ENCODE measurements at regions not wholly inside any gene's neighbourhood (a gene's known extent, or its start where the extent isn't known, plus 50 kb on each side); places are given as distances from the start of the nearest gene placed in this dataset.

DNA sequence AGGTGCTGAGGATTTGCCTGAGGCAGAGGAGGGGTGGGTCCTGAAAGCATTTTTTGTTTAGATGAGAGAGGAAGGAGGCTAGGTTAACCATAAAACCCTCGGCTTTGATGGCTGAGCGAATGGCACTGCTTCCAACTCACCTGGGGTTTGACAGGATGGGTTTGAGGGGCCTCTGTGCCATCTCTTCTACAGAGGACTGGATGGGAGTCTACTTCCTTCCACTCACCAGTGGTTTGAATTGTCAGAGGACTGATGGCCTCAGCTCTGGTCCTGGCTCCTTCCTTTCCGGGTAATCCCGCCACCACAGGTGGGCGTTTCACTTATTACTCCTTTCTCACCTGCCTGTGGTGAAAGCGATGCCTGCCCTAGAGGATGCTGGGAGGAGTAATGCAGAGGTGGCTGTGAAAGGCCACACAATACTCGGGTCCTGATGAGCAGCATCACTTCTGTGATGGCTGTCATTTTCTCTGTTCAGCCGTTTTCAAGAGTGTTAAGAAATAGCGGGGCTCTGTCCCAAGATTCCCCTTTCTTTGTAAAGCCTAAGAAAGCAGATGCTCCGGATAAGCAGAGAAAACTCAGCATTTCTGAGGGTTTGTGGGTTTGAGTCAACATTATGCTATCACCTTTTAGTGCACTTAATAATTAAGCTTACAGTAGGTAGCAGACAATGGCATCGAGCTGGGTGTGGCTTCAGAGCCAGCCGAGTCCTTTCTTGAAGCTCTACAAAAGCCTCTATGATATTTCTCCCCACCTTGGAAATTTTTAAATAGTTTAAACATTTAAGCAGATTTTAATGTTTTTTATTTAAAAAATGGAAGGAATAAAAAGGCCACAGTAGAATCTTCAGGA, 220.7 kb downstream of the HLX start:
- FAIRE-seq: no peak
- no peak for DNase-seq (ENCODE audit: insufficient read length, low spot score)

DNA sequence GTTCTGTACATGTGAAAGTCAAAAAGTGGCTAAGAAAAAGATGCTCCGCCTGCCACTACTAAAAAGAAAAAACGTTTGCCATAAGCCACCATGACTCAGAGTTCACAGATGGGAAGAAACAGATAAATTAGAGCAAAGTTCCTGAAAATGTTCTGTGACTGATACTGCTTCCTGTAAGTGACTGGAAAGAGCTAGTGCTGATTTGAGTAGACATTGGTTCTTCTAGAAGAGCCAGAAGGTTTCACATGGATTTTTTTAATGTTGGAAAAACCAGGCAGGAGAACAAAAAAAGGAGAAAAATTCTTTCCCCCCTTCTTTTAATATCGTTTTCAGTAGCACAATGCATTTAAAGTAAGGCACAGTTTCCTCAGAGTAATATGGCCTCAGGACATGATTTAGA, 221.4 kb downstream of the HLX start:
- no peak for DNase-seq (ENCODE audit: insufficient read length, low spot score)
- no peak for FAIRE-seq

DNA sequence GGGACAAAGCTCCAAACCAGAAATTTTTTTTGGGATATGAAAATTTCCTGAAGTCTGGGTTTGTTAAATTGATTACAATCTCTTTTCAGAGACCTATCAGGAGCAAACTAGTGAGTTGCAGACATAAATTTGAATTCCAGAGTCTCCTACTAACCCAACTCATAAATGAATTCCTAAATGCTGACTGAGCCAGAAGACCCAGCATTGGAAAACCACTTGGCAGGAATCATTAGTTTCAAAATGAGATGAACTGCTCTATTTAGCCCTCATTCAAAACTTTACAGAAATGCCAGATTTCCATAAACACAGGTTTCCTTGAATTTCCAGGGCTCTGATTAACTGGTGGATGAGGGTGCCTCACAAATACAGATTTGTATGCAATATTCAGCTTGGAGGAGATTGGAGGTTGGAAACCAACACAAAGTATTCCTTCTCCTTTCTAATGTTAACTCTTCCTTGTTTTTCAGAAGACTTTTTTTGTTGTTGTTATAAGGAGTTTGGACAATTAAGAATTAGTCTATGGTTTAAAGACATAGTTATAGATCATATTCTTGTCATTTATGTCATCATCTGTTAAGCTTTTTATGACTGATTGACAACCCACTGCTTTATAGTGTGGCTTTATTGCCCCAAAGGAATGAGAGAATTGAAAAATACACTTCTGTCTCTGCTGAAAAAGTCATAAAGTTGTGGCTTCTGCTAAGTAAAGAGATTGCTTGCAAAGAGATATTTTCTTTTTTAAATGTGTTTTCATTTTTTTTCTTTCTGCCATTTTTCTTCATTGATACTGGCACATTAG, 222.8 kb downstream of the HLX start:
- FAIRE-seq (no peak), DNase-seq (ENCODE audit: insufficient read length, low spot score) (peak; percentile 43)

DNA sequence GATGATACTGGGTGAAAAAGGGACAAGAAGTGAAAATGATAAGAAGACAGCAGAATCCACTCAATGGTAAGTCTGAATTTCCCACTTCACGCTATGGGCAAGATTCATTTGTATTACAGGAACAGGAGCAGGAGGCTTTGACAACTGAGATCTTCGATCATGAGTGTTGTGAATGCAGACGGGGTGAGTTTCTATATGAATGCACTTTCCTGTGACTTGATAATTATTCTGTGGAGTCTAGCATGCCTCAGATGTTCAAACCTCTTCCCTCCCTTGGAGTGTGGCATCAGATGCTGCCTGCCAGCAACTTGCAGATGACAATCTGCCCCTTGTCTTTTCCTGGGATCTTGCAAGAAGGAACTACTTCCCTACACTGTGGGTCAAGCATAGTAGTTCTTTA, 225.4 kb downstream of the HLX start:
- FAIRE-seq: no peak

DNA sequence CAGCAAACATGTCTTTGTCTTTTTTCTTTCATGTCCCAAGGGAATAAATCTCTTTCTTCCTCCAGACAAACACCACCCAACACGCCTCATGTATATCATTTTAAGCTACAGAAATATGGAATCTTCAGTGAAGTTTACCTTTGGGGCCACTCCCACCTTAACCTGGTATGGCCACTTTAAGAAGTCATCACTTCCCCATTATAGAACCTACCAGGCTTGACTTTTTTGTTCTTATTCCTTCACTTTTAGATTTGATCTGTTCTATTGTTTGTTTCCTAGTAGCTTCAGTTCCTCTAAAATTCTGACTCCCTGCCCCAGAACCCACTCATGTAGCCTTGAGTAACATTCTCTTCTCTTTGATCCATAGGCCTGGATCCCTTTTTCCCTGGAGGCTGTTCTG, 226.3 kb downstream of the HLX start:
- FAIRE-seq: no peak
- no peak for DNase-seq (ENCODE audit: insufficient read length, low spot score)

More for the DNA sequence above, 225.4 kb downstream of the HLX start:
- no peak for DNase-seq (ENCODE audit: insufficient read length, low spot score)

DNA sequence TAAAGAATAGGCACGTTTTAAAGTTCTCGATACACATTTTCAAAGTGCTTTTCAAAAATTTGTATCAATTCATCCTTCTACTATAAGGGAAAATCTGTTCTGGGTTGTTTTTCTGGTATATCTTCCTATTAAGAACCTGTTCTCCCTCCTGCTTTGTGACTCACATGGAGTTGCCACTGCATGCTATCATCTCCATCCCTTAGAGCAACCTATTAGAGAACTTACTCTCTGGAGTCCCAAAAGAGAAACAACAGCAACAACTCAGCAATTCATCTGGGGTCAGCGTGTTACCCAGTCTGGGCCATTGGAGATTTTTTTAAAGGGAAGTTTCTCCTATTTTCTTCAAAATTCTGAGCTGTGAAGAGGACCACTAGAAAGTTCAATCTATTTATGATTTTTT, 227.4 kb downstream of the HLX start:
- DNase-seq (ENCODE audit: insufficient read length, low spot score): no peak
- no peak for FAIRE-seq

DNA sequence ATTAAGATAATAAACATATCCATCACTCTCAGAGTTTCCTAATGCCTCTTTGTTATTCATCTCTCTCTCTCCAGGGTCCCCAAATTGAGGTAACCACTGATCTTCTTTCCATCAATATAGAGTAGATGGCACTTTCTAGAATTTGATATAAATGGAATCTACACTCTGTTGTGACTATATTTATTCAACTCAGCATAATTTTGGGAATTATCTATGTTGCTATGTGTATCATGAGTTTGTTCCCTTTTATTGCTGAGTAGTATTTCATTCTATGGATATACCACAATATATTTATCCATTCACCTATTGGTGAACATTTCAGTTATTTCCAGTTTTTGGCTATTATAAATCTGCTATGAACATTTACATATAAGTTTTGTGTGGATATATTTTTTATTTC, 230.7 kb downstream of the HLX start:
- DNase-seq (ENCODE audit: insufficient read length, low spot score): no peak
- no peak for FAIRE-seq

DNA sequence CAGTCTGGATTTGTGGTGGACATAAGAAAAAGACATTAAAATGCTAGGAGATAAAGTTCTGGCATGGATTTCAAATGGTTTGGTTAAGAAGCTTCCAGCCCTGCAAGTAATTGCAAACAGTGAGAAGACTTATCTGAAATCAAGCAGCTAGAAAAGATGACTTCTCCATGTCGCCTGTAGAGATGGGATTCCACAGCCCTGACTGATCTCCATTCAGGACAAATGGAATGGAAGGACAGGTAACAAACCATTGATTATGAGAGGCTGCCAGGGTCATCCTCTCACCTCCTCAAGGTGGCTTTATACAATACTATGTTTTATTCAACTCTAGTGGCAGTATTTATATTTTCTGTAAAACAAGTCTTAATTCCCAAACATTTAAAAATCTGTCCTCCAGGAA, 237.9 kb downstream of the HLX start:
- FAIRE-seq (no peak), DNase-seq (ENCODE audit: insufficient read length, low spot score) (no peak)

DNA sequence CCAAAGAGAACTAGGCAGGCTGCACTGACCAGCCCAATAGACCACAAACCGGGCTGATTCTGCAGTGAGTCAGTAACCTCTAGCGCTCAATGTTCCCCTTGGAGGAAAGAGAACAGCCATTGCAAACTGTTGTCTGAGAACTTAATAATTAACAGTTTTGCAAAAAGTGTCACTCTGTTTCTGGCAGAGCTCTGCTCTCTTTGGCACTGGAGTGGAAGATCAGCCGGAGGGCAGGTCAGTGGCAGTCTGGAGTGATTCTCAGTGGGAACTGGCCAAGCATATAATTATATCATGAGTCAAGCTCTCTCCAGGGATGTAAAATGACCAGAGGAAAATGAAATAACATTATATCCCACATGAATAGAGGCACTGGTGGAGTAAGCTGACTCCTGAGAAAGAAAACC, 238.3 kb downstream of the HLX start:
- DNase-seq (ENCODE audit: insufficient read length, low spot score): no peak

DNA sequence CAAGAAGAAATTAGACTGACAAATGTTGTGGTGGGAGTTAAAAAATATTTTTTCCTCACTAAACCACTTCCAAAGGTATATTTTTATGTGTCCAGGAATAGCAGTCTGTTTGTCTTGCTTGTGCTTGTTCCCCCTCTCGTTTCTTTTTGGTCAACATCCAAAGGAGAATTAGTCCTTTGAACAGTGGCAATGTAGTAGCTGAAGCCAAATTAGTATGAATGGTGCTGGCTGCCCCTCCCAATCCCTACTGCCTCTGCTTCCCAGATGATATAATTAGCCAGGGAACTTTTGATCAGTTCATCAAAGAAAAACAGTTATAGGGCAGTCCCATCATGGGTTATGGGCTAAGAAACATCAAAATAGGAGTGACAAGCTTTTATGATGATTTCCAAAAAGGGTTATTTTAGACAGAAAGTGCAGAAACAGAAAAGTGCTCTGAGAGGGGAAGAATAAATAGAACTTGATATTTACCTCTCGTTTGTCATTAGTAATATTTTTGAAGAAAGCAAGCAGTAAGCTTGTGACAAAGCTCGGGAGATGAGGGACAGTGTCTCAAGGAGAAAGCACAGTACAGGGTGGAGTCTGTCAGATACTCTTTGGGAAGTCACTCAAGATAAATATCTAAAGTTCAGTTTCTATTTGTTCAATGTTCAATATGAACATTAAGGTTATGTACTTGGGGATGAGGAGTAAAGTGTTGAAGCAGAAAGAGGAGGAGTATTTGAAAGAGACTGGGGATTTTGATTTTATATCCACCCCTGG, 239.1 kb downstream of the HLX start:
- DNase-seq (ENCODE audit: insufficient read length, low spot score) (no peak), FAIRE-seq (no peak)

More for the DNA sequence above, 238.3 kb downstream of the HLX start:
- FAIRE-seq: no peak

DNA sequence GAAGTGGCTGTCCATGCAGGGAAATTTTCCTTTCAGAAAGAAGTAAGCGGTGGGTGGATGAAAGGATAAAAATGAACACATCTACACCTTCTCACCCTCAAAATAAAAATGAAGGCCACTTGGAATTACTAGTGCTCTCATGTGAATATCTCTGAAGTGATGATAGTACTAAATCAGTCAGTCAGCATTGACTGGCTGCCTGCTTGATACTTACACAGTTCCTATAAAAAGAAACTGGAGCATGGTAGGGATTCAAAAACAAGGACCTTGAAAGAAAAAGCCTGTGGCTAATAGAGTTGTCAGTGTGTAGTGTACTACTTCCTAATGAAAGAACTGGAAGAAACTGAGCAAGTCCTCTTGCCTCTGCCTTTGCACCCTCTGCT, 239.7 kb downstream of the HLX start:
- DNase-seq (ENCODE audit: insufficient read length, low spot score): no peak
- no peak for FAIRE-seq

DNA sequence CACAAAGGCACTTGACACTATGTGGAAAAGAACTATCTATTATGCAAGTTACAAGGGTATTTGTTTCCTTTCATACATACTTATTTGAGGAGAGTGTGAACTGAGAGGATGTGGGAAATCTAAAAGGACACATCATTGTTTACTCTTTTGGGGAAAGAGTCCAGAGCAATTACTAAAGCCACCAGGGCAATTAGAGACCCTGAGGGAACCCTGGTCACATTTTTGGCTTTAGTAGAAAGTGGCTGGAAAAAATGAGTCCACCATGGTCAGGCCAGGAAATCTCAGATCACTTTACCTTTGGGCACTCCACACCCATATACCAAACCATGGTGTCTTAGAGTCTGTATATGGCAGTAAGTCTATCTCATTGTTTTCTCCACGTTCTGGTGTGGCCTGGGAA, 243.3 kb downstream of the HLX start:
- no peak for DNase-seq (ENCODE audit: insufficient read length, low spot score)
- no peak for FAIRE-seq

DNA sequence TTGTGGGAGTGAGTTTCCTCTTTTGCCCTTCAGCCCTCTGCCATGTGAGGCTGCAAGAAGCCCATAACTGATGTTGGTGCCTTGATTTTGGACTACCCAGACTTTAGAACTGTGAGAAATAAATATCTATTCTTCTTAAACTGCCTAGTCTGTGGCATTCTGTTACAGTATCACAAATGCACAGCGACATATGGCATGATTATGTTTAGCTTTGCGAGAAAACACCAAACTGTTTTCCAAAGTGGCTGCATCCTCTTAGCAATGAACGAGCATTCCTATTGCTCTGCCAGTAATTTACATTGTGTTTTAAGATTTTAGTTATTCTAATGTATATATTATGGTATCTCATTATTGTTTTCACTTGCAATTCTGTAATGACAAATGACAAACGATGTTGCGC, 246.7 kb downstream of the HLX start:
- FAIRE-seq (no peak), DNase-seq (ENCODE audit: insufficient read length, low spot score) (no peak)

DNA sequence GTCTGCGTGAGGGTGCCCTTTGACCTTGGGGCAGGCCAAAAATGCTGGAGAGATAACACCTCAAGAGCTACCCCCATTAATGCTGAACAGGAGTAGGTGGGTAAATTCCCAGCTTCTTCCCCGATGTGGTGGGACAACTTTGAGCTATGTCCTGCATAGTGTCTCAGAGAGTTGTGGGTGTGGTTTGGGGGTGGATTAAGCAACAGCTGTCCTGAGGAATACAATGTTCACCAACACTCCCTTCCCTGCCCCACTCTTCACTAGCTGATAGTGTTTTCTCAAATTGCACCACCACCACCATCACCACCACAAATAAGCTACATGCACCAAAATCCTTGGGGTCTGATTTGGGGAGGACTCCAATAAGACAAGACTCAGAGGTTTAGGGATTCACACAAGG, 258.4 kb downstream of the HLX start:
- no peak for FAIRE-seq
- no peak for DNase-seq (ENCODE audit: insufficient read length, low spot score)

DNA sequence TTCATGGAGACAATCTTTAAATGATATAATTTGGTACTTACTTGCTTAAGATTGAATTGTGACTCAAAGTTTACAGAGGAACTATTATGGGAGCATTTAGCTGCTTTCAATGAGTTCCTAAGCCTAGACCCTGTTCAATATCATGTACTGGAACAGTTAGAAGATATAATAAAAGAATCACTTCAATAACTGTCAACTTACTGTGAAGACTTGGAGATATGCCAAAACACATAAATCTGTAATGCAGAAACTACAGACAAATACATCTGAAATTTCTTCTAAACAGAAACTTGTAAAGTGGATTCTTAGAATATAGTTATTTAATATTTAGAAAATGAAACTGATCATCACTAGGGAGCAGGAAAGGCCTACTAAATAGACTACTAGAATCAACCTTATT, 259.3 kb downstream of the HLX start:
- DNase-seq (ENCODE audit: insufficient read length, low spot score) (no peak), FAIRE-seq (no peak)

DNA sequence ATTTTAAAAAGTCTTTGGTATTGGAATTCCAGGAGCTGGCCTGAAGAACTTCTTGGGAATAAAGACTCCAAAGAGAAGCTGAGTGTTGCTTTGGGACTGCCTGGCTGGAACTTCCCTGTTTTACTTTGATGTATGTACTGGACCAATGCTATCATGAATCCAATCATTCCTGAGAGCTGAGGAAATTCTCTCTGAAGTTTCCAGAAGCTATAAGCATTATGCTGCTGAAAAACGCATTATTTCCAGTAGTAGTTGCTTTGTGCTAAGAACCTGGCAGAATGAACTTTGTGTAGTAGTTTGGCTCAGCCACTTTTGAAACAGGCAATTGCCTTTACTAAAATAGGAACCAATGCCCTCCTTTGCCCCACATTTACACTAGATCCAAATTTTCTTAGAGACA, 260.7 kb downstream of the HLX start:
- FAIRE-seq: no peak
- DNase-seq (ENCODE audit: insufficient read length, low spot score): no peak

DNA sequence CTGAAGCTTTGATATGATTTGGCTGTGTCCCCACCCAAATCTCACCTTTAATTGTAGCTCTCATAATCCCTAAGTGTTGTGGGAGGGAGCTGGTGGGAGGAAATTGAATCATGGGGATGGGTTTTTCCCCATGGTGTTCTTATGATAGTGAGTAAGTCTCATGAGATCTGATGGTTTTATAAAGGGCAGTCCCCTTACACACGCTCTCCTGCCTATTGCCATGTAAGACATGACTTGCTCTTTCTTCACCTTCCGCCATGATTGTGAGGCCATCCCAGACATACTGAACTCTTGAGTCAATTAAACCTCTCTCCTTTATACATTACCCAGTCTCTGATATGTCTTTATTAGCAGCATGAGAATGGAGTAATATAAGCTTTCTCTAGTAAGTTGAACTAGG, 261.9 kb downstream of the HLX start:
- DNase-seq (ENCODE audit: insufficient read length, low spot score) (no peak), FAIRE-seq (no peak)

DNA sequence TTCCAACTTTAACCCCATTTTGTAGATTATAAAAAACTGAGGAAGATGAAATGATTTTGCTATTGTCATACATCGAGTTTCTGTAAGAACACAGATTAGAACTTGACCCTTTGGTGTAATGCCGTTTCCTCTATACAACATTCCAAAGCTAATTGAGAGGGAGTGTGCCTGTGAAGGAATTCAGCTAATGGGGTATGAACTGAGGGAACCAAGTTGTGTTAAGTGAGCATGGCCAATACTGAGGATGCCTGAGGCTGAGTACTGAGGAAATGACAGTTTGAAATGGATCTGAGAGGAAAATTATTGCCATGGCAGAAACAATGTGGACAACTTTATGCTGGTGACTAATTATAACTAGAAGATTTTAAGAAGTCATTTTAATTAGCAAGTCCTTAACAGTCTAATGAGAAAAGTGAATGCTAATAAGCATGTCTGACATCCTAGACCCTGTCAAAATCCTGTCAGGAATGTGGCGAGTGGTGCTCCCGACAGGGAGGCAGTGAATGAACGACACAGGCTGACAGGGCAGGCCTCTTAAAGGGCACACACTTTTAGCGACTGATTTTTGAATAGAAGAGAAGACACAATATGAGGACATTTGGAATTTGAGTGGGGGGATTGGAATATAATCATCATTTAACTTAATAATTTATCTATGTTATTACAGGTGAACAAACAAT, 262.5 kb downstream of the HLX start:
- FAIRE-seq: no peak
- DNase-seq (ENCODE audit: insufficient read length, low spot score): no peak

DNA sequence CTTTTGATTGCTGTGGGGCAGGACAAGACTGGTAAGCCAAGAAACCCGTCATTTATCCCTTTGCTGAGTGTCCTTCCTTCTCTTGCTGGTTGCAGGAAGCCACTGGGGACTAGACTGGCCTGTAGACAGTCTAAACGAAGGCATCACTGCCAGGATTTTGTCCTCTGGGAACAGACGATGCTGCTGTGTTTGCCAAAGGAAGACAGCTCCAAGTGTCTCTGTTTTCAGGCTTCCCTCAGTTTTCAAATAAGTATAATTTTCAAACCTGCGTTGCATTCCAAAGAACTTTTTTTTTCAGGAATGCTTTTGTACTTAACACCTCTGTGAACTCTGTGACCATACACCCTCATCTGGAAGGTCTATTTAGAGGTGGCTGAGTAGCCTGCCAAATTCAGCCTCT, 269.4 kb downstream of the HLX start:
- FAIRE-seq (no peak), DNase-seq (ENCODE audit: insufficient read length, low spot score) (no peak)

DNA sequence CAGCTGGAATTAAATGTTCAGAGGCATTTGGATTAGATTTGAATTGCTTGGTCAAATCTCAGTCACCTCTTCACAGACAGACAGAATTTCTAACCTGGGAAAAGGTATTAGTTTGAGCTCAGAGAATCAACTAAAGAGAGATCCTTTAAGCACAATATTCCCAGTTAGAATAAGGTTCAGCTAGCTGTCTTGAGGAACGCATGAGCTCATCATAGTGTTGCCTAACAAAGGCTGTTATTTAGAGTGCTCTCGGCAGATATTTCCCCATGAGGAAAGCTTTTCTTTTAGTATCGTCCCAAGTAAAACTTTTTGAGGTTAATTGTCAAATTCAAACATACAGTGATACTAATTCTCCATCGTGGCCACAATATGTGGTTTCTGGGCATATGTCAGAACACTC, 269.9 kb downstream of the HLX start:
- FAIRE-seq (no peak), DNase-seq (ENCODE audit: insufficient read length, low spot score) (no peak)

DNA sequence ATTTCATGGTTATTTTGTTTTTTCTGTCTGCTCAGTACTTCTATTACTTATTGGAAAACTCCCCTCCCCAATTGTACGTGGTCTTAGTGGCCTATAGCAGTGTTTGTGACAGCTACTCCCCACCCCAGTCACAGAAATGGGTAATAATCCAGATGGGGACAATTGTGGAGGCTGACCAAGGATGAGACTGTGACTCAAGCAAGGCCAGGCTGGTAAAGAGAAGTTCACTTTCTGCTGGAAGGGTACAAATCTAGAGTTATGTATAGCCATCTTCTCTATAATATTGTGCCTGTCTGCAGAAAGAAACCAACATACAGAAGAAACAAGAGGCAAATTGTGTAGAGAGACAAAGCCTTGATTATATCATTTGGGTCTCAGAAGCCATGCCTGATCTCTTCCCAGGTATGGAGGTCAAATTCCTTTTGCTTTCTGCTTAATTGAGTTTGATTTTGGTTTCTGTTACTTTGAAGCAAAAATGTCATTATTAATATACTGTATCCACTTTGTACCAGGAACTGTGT, 270.4 kb downstream of the HLX start:
- DNase-seq (ENCODE audit: insufficient read length, low spot score) (no peak), FAIRE-seq (no peak)

Data from HTR-8/SVneo (cell line).